ENCODE measurements at regions not wholly inside any gene's neighbourhood (a gene's known extent, or its start where the extent isn't known, plus 50 kb on each side); places are given as distances from the start of the nearest gene placed in this dataset.

DNA sequence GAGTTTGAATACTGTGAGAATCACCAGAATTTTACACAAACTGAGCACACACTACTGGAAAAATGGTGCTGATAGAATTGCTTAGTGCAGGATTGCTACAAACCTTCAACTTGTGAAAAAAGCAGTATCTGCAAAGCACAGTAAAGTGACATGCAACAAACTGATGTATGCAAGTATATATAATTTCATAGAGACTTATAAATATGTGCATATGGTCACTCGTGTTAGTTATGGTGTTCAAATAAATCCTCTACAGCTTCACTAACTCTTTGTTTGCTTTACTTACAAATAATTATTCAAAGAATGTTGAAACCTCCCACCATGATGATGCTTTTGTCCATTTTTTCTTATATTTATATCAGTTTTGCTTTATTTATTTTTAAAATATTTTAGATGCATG, 1130.9 kb upstream of the CELF2 start:
- Histone ChIP-seq H3K9ac (ENCODE audit: low read depth in 1 of 2, low read length in 2 of 2) (no peak overlapping the region), H3K27ac (ENCODE audit: low read depth in 1 of 2, low read length in 2 of 2) (no peak overlapping the region), H3K4me1 (ENCODE audit: control insufficient read depth in 4 of 4, insufficient read depth in 4 of 4, low read length in 3 of 4) (no peaks in the 10 kb centered on the region), H3K9me3 (ENCODE audit: control insufficient read depth in 4 of 4, low read length in 3 of 4) (peaks cover 2 to 12% (median 3%) of the 10 kb centered on the region in 4 donors), H3K4me3 (ENCODE audit: low read depth in 1 of 3, low read length in 3 of 3) (no peak overlapping the region), H3K27me3 (ENCODE audit: control insufficient read depth in 4 of 4, insufficient read depth in 4 of 4, low read length in 3 of 4) (no peaks in the 10 kb centered on the region), H3K36me3 (ENCODE audit: control insufficient read depth in 4 of 4, insufficient read depth in 3 of 4, low read depth in 1 of 4, low read length in 3 of 4) (no peaks in the 10 kb centered on the region)
- no peak for DNase-seq (ENCODE audit: low spot score)
- no peak for TF ChIP-seq RAD21 (IDR thresholded peaks at IDR 0.05)
- TF ChIP-seq EGR1 (IDR thresholded peaks at IDR 0.05; ENCODE audit: low read depth in 2 of 2), result no peak
- no peak for TF ChIP-seq FOXA1 (IDR thresholded peaks at IDR 0.05)
- TF ChIP-seq TAF1 (conservative IDR thresholded peaks at IDR 0.05), result no peak
- no peak for TF ChIP-seq JUND (IDR thresholded peaks at IDR 0.05)
- TF ChIP-seq, protein P1, sequence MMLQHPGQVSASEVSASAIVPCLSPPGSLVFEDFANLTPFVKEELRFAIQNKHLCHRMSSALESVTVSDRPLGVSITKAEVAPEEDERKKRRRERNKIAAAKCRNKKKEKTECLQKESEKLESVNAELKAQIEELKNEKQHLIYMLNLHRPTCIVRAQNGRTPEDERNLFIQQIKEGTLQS (IDR thresholded peaks at IDR 0.05), result no peak
- TF ChIP-seq SP1 (IDR thresholded peaks at IDR 0.05), result no peak
- TF ChIP-seq RXRA (IDR thresholded peaks at IDR 0.05), result no peak
- TF ChIP-seq NR2F2 (IDR thresholded peaks at IDR 0.05), result no peak
- TF ChIP-seq, protein P2, sequence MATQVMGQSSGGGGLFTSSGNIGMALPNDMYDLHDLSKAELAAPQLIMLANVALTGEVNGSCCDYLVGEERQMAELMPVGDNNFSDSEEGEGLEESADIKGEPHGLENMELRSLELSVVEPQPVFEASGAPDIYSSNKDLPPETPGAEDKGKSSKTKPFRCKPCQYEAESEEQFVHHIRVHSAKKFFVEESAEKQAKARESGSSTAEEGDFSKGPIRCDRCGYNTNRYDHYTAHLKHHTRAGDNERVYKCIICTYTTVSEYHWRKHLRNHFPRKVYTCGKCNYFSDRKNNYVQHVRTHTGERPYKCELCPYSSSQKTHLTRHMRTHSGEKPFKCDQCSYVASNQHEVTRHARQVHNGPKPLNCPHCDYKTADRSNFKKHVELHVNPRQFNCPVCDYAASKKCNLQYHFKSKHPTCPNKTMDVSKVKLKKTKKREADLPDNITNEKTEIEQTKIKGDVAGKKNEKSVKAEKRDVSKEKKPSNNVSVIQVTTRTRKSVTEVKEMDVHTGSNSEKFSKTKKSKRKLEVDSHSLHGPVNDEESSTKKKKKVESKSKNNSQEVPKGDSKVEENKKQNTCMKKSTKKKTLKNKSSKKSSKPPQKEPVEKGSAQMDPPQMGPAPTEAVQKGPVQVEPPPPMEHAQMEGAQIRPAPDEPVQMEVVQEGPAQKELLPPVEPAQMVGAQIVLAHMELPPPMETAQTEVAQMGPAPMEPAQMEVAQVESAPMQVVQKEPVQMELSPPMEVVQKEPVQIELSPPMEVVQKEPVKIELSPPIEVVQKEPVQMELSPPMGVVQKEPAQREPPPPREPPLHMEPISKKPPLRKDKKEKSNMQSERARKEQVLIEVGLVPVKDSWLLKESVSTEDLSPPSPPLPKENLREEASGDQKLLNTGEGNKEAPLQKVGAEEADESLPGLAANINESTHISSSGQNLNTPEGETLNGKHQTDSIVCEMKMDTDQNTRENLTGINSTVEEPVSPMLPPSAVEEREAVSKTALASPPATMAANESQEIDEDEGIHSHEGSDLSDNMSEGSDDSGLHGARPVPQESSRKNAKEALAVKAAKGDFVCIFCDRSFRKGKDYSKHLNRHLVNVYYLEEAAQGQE (IDR thresholded peaks at IDR 0.05), result no peak
- TF ChIP-seq HNF4G (IDR thresholded peaks at IDR 0.05), result no peak
- WGBS, result 63% methylated on average over 1 of the region's 1 CpG

- H3K4me3 ChIP-seq (ENCODE audit: low read depth in 1 of 3, low read length in 3 of 3), result no peak overlapping the region
- H3K9ac ChIP-seq (ENCODE audit: low read depth in 1 of 2, low read length in 2 of 2), result no peak overlapping the region
- no peaks in the 10 kb centered on the region for H3K4me1 ChIP-seq (ENCODE audit: control insufficient read depth in 4 of 4, insufficient read depth in 4 of 4, low read length in 3 of 4)
- no peaks in the 10 kb centered on the region for H3K9me3 ChIP-seq (ENCODE audit: control insufficient read depth in 4 of 4, low read length in 3 of 4)
- WGBS, result 89% methylated on average over 2 of the region's 2 CpGs
- no peaks in the 10 kb centered on the region for H3K36me3 ChIP-seq (ENCODE audit: control insufficient read depth in 4 of 4, insufficient read depth in 3 of 4, low read depth in 1 of 4, low read length in 3 of 4)
- no peak for TF ChIP-seq SP1 (IDR thresholded peaks at IDR 0.05)
- DNase-seq (ENCODE audit: low spot score), result no peak
- H3K27me3 ChIP-seq (ENCODE audit: control insufficient read depth in 4 of 4, insufficient read depth in 4 of 4, low read length in 3 of 4), result no peaks in the 10 kb centered on the region
- no peak overlapping the region for H3K27ac ChIP-seq (ENCODE audit: low read depth in 1 of 2, low read length in 2 of 2)
Measured at GRCh38 chr10:9895453-9895852, 1122.2 kb upstream of the CELF2 start.

- no peaks in the 10 kb centered on the region for H3K4me1 ChIP-seq (ENCODE audit: control insufficient read depth in 4 of 4, insufficient read depth in 4 of 4, low read length in 3 of 4)
- TF ChIP-seq HNF4G (IDR thresholded peaks at IDR 0.05) (no peak), SP1 (IDR thresholded peaks at IDR 0.05) (no peak), JUND (IDR thresholded peaks at IDR 0.05) (no peak), MAX (IDR thresholded peaks at IDR 0.05) (no peak), FOXA2 (IDR thresholded peaks at IDR 0.05) (no peak), RXRA (IDR thresholded peaks at IDR 0.05) (no peak), NR2F2 (IDR thresholded peaks at IDR 0.05) (no peak), HNF4A (conservative IDR thresholded peaks at IDR 0.05) (no peak), RAD21 (IDR thresholded peaks at IDR 0.05) (no peak)
- TF ChIP-seq, protein P3, sequence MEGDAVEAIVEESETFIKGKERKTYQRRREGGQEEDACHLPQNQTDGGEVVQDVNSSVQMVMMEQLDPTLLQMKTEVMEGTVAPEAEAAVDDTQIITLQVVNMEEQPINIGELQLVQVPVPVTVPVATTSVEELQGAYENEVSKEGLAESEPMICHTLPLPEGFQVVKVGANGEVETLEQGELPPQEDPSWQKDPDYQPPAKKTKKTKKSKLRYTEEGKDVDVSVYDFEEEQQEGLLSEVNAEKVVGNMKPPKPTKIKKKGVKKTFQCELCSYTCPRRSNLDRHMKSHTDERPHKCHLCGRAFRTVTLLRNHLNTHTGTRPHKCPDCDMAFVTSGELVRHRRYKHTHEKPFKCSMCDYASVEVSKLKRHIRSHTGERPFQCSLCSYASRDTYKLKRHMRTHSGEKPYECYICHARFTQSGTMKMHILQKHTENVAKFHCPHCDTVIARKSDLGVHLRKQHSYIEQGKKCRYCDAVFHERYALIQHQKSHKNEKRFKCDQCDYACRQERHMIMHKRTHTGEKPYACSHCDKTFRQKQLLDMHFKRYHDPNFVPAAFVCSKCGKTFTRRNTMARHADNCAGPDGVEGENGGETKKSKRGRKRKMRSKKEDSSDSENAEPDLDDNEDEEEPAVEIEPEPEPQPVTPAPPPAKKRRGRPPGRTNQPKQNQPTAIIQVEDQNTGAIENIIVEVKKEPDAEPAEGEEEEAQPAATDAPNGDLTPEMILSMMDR (IDR thresholded peaks at IDR 0.05; ENCODE audit: low read depth, low read length, missing input control), result no peak
- H3K9me3 ChIP-seq (ENCODE audit: control insufficient read depth in 4 of 4, low read length in 3 of 4), result no peaks in the 10 kb centered on the region
- H3K4me3 ChIP-seq (ENCODE audit: low read depth in 1 of 3, low read length in 3 of 3), result no peak overlapping the region
- H3K27me3 ChIP-seq (ENCODE audit: control insufficient read depth in 4 of 4, insufficient read depth in 4 of 4, low read length in 3 of 4), result no peaks in the 10 kb centered on the region
- H3K27ac ChIP-seq (ENCODE audit: low read depth in 1 of 2, low read length in 2 of 2), result no peak overlapping the region
- H3K9ac ChIP-seq (ENCODE audit: low read depth in 1 of 2, low read length in 2 of 2), result no peak overlapping the region
- no peak for DNase-seq (ENCODE audit: low spot score)
- H3K36me3 ChIP-seq (ENCODE audit: control insufficient read depth in 4 of 4, insufficient read depth in 3 of 4, low read depth in 1 of 4, low read length in 3 of 4), result no peaks in the 10 kb centered on the region
Measured at GRCh38 chr10:9895981-9896380, 1121.7 kb upstream of the CELF2 start.
